Lower lobe of right lung (tissue), 2 donors: ENCODE measurements at regions not wholly inside any gene's neighbourhood (a gene's known extent, or its start where the extent isn't known, plus 50 kb on each side); places are given as distances from the start of the nearest gene placed in this dataset.

Experiments
- ATAC-seq, 2 donors: fragments of 200-7000 bp; cut with Tn5 transposase; one replicate each; pipeline ENCODE4 v1.9.1; 2020 to 2022; ENCODE audit warnings: mild to moderate bottlenecking in 2 of 2, moderate library complexity in 2 of 2
- DNase-seq: peaks from one replicate; pipeline ENCODE4 v3.0.0-alpha.2; 2020
- H3K27ac ChIP-seq: fragments of 200-600 bp; one replicate; pipeline ENCODE4 v1.8.0; 2022
- H3K27me3 ChIP-seq: fragments of 200-600 bp; one replicate; pipeline ENCODE4 v1.8.0; 2022; ENCODE audit warnings: low read depth
- H3K36me3 ChIP-seq: fragments of 200-600 bp; one replicate; pipeline ENCODE4 v1.8.0; 2022; ENCODE audit warnings: mild to moderate bottlenecking
- H3K4me1 ChIP-seq: fragments of 200-600 bp; one replicate; pipeline ENCODE4 v1.8.0; 2022
- H3K4me3 ChIP-seq: fragments of 200-600 bp; one replicate; pipeline ENCODE4 v1.8.0; 2022; ENCODE audit warnings: mild to moderate bottlenecking
- H3K9me3 ChIP-seq: fragments of 200-600 bp; one replicate; pipeline ENCODE4 v1.8.0; 2022
- intact Hi-C: fragments of 100-400 bp; cut with DNase I; formaldehyde crosslinking; loops from one replicate; pipeline ENCODE4 v1.11.0; 2022
- TF ChIP-seq, protein P1 (sequence below): fragments of 200-600 bp; IDR thresholded peaks from one replicate; pipeline ENCODE4 v1.8.0; 2022; ENCODE audit warnings: antibody characterized with exemption, mild to moderate bottlenecking
- donor health status: DM: no; HTN: yes; CAD: no; lungs with severe emphysema.

DNA sequence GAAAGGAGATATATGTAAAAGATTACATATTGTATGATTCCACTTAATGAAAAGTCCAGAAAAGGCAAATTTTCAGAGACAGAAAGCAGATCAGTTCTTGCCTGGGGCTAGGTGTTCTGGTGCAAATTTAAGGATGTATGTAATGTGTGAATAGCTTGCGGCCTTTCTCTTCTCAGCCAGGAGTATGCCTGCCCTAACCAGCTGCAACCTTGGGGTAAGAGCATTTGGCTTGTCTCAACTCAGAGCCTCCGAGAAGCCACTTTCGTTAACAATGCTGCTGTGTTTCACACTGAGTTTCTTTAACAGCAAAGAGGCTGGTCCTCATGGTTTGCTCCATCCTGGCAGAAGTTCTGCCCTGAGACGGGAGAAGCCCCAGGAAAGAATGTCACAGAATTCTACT is 102.7 kb downstream of the SPCS3 start:
- intact Hi-C loops: no loop called here
- Histone ChIP-seq H3K4me3 (no peak overlapping the region), H3K9me3 (no peaks in the 10 kb centered on the region), H3K27ac (no peak overlapping the region), H3K4me1 (no peaks in the 10 kb centered on the region), H3K36me3 (no peaks in the 10 kb centered on the region), H3K27me3 (no peaks in the 10 kb centered on the region)
- DNase-seq (no peak), ATAC-seq (no peak)
- TF ChIP-seq, protein P1, sequence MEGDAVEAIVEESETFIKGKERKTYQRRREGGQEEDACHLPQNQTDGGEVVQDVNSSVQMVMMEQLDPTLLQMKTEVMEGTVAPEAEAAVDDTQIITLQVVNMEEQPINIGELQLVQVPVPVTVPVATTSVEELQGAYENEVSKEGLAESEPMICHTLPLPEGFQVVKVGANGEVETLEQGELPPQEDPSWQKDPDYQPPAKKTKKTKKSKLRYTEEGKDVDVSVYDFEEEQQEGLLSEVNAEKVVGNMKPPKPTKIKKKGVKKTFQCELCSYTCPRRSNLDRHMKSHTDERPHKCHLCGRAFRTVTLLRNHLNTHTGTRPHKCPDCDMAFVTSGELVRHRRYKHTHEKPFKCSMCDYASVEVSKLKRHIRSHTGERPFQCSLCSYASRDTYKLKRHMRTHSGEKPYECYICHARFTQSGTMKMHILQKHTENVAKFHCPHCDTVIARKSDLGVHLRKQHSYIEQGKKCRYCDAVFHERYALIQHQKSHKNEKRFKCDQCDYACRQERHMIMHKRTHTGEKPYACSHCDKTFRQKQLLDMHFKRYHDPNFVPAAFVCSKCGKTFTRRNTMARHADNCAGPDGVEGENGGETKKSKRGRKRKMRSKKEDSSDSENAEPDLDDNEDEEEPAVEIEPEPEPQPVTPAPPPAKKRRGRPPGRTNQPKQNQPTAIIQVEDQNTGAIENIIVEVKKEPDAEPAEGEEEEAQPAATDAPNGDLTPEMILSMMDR: no peak

- DNase-seq (no peak), ATAC-seq (no peak)
- H3K27ac ChIP-seq: no peak overlapping the region
- no peaks in the 10 kb centered on the region for H3K36me3 ChIP-seq
- H3K9me3 ChIP-seq: no peaks in the 10 kb centered on the region
- H3K4me1 ChIP-seq: no peaks in the 10 kb centered on the region
- no peak overlapping the region for H3K4me3 ChIP-seq
- TF ChIP-seq, protein P1: no peak
- no peaks in the 10 kb centered on the region for H3K27me3 ChIP-seq
- intact Hi-C loops: no loop called here
Measured at GRCh38 chr4:176425035-176425434, 105.3 kb downstream of the SPCS3 start.

GRCh38 chr4:176432811-176433540 is 113.2 kb downstream of the SPCS3 start:
- TF ChIP-seq, protein P1: no peak
- ATAC-seq (no peak), DNase-seq (no peak)
- no peaks in the 10 kb centered on the region for H3K27me3 ChIP-seq
- intact Hi-C loops: no loop called here
- H3K36me3 ChIP-seq: no peaks in the 10 kb centered on the region
- no peak overlapping the region for H3K27ac ChIP-seq
- H3K4me3 ChIP-seq: no peak overlapping the region
- no peaks in the 10 kb centered on the region for H3K4me1 ChIP-seq
- H3K9me3 ChIP-seq: no peaks in the 10 kb centered on the region

DNA sequence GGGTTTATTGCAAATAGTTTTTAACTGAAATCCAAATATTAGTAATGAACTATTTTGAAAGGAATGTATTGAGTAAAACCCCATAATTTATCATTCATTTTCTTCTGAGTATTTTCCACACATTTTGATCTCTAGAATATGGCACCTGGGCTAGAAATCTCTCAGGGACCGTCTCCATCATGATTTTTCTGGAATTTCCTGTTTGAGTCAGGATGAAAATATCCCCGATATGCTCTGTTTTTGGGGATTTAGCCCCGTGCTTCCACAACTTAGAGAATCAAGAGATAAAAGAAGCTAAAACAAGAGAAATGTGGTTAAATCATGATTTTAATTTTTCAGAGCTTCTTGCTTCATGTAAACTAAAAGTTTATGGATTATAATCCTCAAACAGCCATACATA is 114.2 kb downstream of the SPCS3 start:
- TF ChIP-seq, protein P1: no peak
- intact Hi-C loops: no loop called here
- Histone ChIP-seq H3K4me3 (no peak overlapping the region), H3K27ac (no peak overlapping the region), H3K4me1 (no peaks in the 10 kb centered on the region), H3K27me3 (no peaks in the 10 kb centered on the region), H3K36me3 (no peaks in the 10 kb centered on the region), H3K9me3 (no peaks in the 10 kb centered on the region)
- ATAC-seq (no peak), DNase-seq (no peak)

- TF ChIP-seq, protein P1: no peak
- H3K4me3 ChIP-seq: no peak overlapping the region
- no peaks in the 10 kb centered on the region for H3K36me3 ChIP-seq
- H3K27me3 ChIP-seq: no peaks in the 10 kb centered on the region
- no peak for DNase-seq
- no peak overlapping the region for H3K27ac ChIP-seq
- H3K9me3 ChIP-seq: no peaks in the 10 kb centered on the region
- intact Hi-C loops: no loop called here
- ATAC-seq: no peak
- no peaks in the 10 kb centered on the region for H3K4me1 ChIP-seq
Measured at GRCh38 chr4:176435901-176436292, 116.1 kb downstream of the SPCS3 start.
